KG1 (cell line): ENCODE measurements at regions not wholly inside any gene's neighbourhood (a gene's known extent, or its start where the extent isn't known, plus 50 kb on each side); places are given as distances from the start of the nearest gene placed in this dataset.
"Not testable (repeated sequence)": the region's sequence is repeated elsewhere in the genome, so short reads cannot be mapped to it uniquely, and the experiment has no call there.

Source experiments
- DNase-seq: peaks from one replicate; lab custom pipeline; 2025; lab: John Stamatoyannopoulos, UW

GRCh38 chr15:49706805-49707204 lies 86.0 kb downstream of the DTWD1 start:
- DNase-seq, result no peak

DNA sequence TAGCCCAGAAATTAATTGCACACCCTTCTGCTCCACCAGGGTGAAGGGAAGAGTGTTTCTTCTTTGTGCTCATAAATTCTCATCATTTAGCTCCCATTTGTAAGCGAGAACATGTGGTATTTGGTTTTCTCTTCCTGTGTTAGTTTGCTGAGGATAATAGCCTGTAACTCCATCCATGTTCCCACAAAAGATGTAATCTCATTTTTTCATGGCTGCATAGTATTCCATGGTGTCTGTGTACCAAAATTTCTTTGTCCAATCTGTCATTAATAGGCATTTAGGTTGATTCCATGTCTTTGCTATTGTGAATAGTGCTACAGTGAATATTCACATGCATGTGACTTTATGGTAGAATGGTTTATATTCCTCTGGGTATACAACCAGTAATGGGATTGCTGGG lies 86.8 kb downstream of the DTWD1 start:
- no peak for DNase-seq

- DNase-seq, result no peak
These were observed 88.9 kb downstream of the DTWD1 start for GRCh38 chr15:49709646-49710214.

GRCh38 chr15:49712162-49712561 lies 91.3 kb downstream of the DTWD1 start:
- DNase-seq, result no peak

- no peak for DNase-seq
These were observed 92.1 kb downstream of the DTWD1 start for GRCh38 chr15:49712846-49713450.

DNA sequence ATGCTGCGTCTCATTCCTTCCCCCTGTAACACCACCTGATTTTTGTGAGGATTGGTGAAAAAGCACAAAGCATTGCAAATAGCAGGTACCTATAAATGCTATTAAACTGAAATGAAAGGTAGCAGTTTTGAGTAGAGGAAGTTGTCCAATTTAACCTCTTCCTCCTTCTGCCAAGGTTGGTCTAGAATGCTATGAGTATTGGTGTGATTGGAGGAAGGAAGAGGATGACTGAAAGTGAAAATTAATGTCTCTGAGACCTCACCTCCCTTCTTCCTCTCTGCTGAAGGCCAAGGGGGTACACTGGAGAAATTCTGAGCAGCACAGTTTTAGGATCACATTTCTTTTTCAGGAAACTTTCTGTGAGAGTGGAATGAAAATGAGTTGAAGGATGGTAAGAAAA lies 94.4 kb downstream of the DTWD1 start:
- peak; percentile 33 for DNase-seq

- DNase-seq, result no peak
These were observed 94.9 kb downstream of the DTWD1 start for GRCh38 chr15:49715701-49716100.

- no peak for DNase-seq
These were observed 97.4 kb downstream of the DTWD1 start for GRCh38 chr15:49718234-49718633.

DNA sequence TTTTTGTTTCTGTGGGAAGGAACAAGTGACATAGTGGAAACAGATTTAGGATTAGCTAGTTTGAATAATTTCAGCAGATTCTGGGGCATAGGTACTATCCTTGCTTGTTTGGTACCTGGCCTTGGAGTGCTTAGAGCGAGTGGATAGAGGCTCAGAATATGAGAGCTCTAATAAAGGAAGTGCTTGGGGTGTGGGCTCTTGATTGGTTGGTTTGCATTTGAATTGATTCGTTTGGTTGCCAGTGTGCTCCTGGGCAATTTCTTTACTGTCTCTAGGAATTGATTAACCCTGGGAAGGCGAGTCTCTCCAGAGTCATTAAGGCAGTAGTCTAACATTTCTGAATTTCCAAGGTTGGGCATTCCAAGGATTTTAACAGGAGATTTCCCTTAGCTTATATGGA lies 98.0 kb downstream of the DTWD1 start:
- no peak for DNase-seq

DNA sequence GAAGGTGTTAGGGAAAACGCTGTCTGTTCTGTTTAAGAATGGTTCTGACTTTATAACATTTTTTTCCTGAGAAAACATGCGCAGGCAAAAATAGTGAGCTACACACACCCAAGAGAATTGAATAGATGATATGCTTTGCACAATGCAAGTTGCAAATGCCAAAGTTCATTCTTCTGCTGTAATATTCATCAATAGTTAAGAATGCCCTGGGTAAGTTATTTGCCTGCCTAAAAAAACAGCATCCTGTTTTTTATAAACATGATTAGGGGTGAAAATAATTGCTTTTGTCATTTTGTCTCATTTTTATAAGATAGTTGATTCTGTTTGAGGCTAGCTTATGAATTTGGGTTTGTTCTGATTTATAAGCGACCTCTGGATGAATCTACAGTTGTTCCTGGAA lies 99.4 kb downstream of the DTWD1 start:
- DNase-seq, result no peak

GRCh38 chr15:49721091-49721490 lies 100.2 kb downstream of the DTWD1 start:
- DNase-seq, result no peak

DNA sequence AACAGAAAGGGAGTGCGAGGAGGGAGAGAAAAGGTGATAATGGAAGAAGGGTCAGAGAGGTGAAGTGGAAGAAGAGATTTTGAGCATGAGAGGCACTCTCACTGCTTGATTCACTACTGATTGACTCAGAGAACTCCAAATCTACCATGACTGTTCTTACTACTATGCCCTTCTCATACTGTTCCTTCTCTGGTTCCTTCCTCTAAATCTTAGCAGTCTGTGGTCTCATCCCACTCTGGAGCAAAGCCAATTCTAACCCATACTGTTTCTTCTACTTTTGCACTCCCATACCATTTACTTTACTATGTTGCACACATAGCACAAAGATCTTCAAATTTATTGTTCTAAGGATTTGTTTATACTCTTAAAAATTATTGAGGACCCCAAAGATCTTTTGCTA lies 100.8 kb downstream of the DTWD1 start:
- DNase-seq, result peak; percentile 12

- DNase-seq, result no peak
These were observed 103.1 kb downstream of the DTWD1 start for GRCh38 chr15:49723981-49724380.

DNA sequence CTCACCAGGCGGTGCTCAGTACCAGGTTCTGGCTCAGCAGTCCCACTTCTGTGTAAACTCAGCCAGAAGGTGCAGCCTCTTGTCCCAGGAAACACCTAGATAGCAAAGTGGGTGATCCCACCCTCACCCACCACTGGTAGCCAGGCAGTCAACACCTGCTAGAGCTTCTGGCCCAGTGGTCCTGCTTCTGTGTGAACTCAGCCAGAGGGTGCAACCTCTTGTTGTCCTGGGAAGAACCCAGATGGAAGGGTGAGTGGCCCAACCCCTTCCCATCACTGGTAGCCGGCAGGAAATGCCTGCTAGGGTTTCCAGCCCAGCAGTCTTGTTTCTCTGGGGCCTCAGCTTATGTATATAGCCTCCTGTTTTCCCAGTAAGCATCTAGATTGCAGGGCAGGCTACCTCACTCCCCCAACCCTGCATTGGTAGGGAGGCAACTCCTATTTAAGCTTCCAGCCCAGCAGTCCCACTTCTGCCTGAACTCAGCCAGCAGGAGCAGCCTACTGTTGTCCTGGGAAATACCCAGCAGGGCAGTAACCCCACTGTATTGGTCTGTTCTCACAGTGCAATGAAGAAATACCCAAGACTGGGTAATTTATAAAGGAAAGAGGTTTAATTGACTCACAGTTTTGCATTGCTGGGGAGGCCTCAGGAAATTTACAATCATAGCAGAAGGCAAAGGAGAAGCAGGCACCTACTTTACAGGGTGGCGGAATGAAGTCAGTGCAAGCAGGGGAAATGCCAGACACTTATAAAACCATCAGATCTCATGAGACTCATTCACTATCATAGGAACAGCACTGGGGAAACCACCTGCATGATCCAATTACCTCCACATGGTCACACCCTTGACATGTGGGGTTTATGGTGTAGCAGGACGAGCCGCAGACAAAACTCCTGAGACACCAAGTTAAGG lies 110.6 kb downstream of the DTWD1 start:
- DNase-seq, result no peak

DNA sequence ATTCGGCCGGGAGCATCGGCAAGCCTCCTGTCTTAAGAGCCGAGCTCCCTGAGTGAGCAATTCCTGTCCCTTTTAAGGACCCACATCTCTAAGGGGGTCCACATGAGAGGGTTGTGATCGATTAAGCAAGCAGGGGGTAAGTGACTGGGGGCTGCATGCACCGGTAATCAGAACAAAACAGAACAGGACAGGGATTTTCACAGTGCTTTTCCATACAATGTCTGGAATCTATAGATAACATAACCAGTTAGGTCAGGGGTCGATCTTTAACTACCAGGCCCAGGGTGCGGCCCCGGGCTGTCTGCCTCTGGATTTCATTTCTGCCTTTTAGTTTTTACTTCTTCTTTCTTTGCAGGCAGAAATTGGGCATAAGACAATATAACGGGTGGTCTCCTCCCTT lies 111.3 kb downstream of the DTWD1 start:
- not testable (repeated sequence) for DNase-seq

- not testable (repeated sequence) for DNase-seq
These were observed 113.2 kb downstream of the DTWD1 start for GRCh38 chr15:49734089-49734488.

DNA sequence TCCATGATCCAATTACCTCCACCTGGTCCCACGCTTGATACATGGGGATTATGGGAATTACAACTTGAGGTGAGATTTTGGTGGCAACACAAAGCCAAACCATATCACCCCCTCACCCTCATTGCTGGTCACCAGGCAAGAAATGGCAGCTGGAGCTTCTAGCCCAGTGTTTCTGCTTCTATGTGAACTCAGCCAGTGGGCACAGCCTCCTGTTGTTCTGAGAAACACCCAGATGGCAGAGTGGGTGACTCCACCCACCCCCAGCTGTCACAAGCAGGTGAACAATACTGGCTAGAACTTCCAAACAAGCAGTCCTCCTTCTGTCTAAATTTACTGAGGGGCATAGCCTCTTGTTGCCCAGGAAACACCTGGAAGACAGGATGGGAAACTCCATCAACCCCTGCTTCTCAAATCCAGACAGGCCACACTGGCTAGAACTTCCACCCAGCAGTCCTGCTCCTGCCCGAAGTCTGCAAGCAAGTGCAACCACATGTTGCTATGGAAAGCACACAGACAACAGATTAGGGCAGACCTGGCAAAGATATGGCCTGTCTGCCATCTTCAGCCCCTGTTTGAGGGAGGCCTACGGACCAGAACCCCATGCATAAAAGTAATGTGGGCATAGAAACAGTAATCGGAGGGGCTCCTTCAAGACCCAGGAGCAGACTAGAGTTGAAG lies 114.1 kb downstream of the DTWD1 start:
- DNase-seq, result no peak

DNA sequence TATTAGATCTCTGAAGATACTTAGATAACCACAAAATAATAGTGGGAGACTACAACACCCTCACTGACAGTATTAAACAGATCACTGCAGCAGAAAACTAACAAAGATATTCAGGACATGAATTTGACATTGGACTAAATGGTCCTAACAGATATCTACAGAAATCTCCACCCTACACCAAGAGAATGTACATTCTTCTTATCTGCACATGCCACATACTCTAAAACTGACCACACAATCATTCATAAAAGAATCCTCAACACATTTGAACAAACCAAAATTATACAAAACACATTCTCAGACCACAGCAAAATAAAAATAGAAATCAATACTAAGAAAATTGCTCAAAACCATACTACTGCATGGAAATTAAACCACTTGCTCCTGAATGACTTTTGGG lies 116.3 kb downstream of the DTWD1 start:
- DNase-seq, result no peak

DNA sequence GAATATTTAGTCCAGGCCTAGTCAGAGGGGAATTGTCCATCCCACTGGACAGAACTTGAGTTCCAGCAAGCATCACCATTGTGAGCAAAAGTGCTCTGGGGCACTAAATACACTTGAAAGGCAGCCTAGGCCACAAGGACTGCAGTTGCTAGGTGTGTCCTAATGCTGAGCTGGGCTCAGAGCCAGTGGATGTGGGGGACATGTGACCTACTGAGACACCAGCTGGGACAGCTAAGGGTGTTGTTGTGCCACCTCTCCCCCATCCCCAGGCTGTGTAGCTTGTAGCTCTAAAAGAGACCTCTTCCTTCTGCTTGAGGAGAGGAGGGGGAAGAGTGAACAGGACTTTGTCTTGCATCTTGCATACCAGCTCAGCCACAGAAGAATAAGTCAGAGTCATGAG lies 120.9 kb downstream of the DTWD1 start:
- no peak for DNase-seq

- DNase-seq, result no peak
These were observed 121.5 kb downstream of the DTWD1 start for GRCh38 chr15:49742381-49742780.

DNA sequence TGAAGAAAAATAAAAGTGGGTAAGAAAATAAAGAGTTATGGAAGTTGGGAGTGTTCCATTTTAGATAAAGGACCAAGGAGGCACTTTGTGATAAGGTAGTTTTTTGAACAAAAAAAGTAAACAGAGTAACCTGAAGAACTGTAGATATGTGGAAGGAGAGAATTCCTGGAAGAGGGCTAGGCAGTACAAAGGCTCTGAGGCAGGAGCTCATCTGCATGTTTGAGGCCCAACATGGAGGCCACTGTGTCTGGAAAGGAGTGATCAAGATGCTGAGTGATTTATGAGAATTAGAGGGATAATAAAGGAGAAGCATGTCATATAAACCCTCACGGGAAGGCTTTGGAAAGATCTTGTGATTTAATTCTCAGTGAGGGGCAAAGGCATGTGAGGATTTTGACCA lies 126.5 kb downstream of the DTWD1 start:
- no peak for DNase-seq

DNA sequence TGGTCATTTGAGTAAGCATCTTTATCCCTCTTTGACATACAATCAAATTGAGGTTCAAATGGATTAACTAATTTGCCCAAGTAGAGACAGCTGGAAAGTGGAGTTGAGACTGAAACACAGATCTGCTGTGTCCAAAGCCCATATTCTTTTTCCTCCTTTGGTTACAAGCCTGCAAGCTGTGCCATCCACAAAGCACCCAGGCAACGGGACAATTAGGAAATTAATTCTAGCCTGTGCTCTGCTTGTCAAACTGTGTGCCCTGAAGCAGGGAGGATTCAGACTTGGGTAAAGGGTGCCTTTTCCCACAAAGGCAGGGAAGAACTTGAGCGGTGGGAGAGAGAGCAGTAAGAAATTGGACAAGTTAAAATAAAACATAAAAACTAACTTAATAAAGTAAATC lies 127.9 kb downstream of the DTWD1 start:
- DNase-seq, result no peak

DNA sequence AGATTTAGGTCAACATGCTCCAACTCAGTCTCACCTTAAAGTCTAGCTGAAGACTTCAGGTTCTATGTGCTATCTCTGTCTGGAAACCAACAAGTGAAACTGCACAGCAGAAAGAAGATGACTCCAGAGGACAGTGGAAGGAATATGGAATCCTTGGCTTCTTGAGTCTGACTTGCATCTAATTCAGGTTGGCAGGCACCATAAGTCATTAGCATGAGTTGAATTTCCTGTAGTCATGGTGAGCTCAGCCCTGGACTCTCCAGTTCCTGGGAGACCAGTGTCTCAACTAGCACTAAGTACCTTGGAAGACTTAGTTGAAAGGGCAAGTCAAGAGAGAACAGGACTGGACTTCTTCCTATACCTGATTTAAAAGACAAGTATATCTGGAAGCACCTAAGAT lies 129.7 kb downstream of the DTWD1 start:
- DNase-seq, result no peak
